H1 (cell line): ENCODE measurements at regions not wholly inside any gene's neighbourhood (a gene's known extent, or its start where the extent isn't known, plus 50 kb on each side); places are given as distances from the start of the nearest gene placed in this dataset.

Experiments used
- CTCF ChIA-PET: fragments of 300-600 bp; sonication (Branson Sonifier 250); formaldehyde crosslinking; loops from one replicate; lab custom pipeline; 2021; ENCODE audit not compliant: partially characterized antibody; lab: Charles Lee
- POLR2A ChIA-PET: fragments of 300-600 bp; sonication (Branson Sonifier 250); formaldehyde crosslinking; loops from one replicate; lab custom pipeline; 2021; ENCODE audit warnings: inconsistent platforms; ENCODE audit not compliant: partially characterized antibody; lab: Charles Lee
- DNase-seq, 2 experiments: peaks; one replicate each; pipeline versions ENCODE4 v3.0.0 to v3.0.0-alpha.2; 2010 to 2022; ENCODE audit warnings: low spot score in 2 of 2, low read depth in 1 of 2, mixed read lengths in 1 of 2
- FAIRE-seq: peaks from 2 replicates; lab custom pipeline; 2011; peaks lifted over from hg19 to GRCh38; lab: Jason Lieb, UNC
- H2AFZ ChIP-seq: 2 replicates; pipeline ENCODE4 v1.8.1; 2012; ENCODE audit warnings: low read length, inconsistent platforms
- H2AK5ac ChIP-seq: 2 replicates; pipeline ENCODE4 v1.6.1; 2013; ENCODE audit warnings: low read depth, low read length
- H2BK120ac ChIP-seq: replicated peaks from 2 replicates; pipeline ENCODE3; 2013; ENCODE audit warnings: low read depth, low read length, inconsistent platforms
- H2BK12ac ChIP-seq: 2 replicates; pipeline ENCODE4 v1.6.1; 2013; ENCODE audit warnings: low read depth, low read length
- H2BK15ac ChIP-seq: 2 replicates; pipeline ENCODE4 v1.6.1; 2013; ENCODE audit warnings: low read length
- H2BK20ac ChIP-seq: 2 replicates; pipeline ENCODE4 v1.6.1; 2013; ENCODE audit warnings: low read length
- H2BK5ac ChIP-seq: 2 replicates; pipeline ENCODE4 v1.6.1; 2013; ENCODE audit warnings: low read depth, low read length
- H3K14ac ChIP-seq: 2 replicates; pipeline ENCODE4 v1.6.1; 2013; ENCODE audit warnings: inconsistent platforms; ENCODE audit not compliant: insufficient read length
- H3K18ac ChIP-seq: 2 replicates; pipeline ENCODE4 v1.6.1; 2013; ENCODE audit warnings: low read length; ENCODE audit errors: extremely low read depth
- H3K23ac ChIP-seq: 2 replicates; pipeline ENCODE4 v1.6.1; 2013; ENCODE audit warnings: inconsistent platforms; ENCODE audit not compliant: insufficient read length
- H3K23me2 ChIP-seq: 2 replicates; pipeline ENCODE4 v1.6.1; 2013; ENCODE audit warnings: low read depth, low read length
- H3K27ac ChIP-seq: 2 replicates; pipeline ENCODE4 v1.6.1; 2011; ENCODE audit warnings: low read depth, low read length, inconsistent platforms
- H3K27me3 ChIP-seq, 4 experiments: replicated peaks in 1 of 4; 1 replicate in 1 of 4; 2 replicates in 3 of 4; pipeline versions ENCODE4 v1.6.1 to v1.8.1; 2011 to 2013; ENCODE audit warnings: low read length in 3 of 4, mild to moderate bottlenecking in 3 of 4, inconsistent platforms in 2 of 4, mixed read lengths in 2 of 4, moderate library complexity in 1 of 4; ENCODE audit not compliant: control insufficient read depth in 3 of 4, insufficient read depth in 3 of 4; ENCODE audit errors: extremely low read depth in 1 of 4
- H3K36me3 ChIP-seq, 4 experiments: 2 replicates each; pipeline versions ENCODE4 v1.6.1 to v1.8.1; 2011 to 2013; ENCODE audit warnings: mild to moderate bottlenecking in 4 of 4, low read length in 3 of 4, moderate library complexity in 2 of 4, control low read depth in 1 of 4, inconsistent platforms in 1 of 4; ENCODE audit not compliant: insufficient read depth in 4 of 4, control insufficient read depth in 2 of 4
- H3K4ac ChIP-seq: replicated peaks from 2 replicates; pipeline ENCODE3; 2013; ENCODE audit warnings: low read length, low read depth, mixed read lengths, inconsistent platforms; ENCODE audit not compliant: insufficient read length
- H3K4me1 ChIP-seq, 4 experiments: replicated peaks in 1 of 4; 1 replicate in 1 of 4; 2 replicates in 3 of 4; pipeline versions ENCODE4 v1.6.1 to v1.8.1; 2011 to 2013; ENCODE audit warnings: low read length in 3 of 4, inconsistent platforms in 2 of 4, mixed read lengths in 1 of 4; ENCODE audit not compliant: insufficient read depth in 4 of 4, control insufficient read depth in 3 of 4
- H3K4me2 ChIP-seq, 2 experiments: 2 replicates each; pipeline versions ENCODE4 v1.6.1 to v1.8.1; 2011 to 2013; ENCODE audit warnings: low read depth in 2 of 2, low read length in 2 of 2, control low read depth in 1 of 2, inconsistent platforms in 1 of 2, mild to moderate bottlenecking in 1 of 2; ENCODE audit not compliant: insufficient read depth in 1 of 2
- H3K4me3 ChIP-seq, 4 experiments: fragments of 200-600, 300-600 bp in 1 of 4; sonication (generic), shearing (Covaris generic), sonication (Bioruptor Twin) in 1 of 4; 2 replicates each; pipeline versions ENCODE4 v1.5.1 to v1.8.1; 2011 to 2016; ENCODE audit warnings: low read length in 4 of 4, low read depth in 3 of 4, control low read depth in 2 of 4, inconsistent platforms in 2 of 4, mild to moderate bottlenecking in 2 of 4, mixed read lengths in 1 of 4, moderate library complexity in 1 of 4; ENCODE audit not compliant: insufficient read depth in 2 of 4; ENCODE audit errors: extremely low read depth in 1 of 4
- H3K56ac ChIP-seq: replicated peaks from 2 replicates; pipeline ENCODE3; 2013; ENCODE audit warnings: low read depth, mild to moderate bottlenecking, mixed read lengths, low read length, inconsistent platforms; ENCODE audit not compliant: insufficient read length
- H3K79me1 ChIP-seq: 2 replicates; pipeline ENCODE4 v1.6.1; 2013; ENCODE audit warnings: low read depth, low read length, control low read depth
- H3K79me2 ChIP-seq, 2 experiments: 2 replicates each; pipeline versions ENCODE4 v1.6.1 to v1.8.1; 2012 to 2013; ENCODE audit warnings: low read length in 2 of 2, mild to moderate bottlenecking in 2 of 2, inconsistent platforms in 1 of 2; ENCODE audit not compliant: insufficient read depth in 2 of 2, control insufficient read depth in 1 of 2
- H3K9ac ChIP-seq, 4 experiments: replicated peaks in 1 of 4; 1 replicate in 1 of 4; 2 replicates in 3 of 4; pipeline versions ENCODE4 v1.6.1 to v1.8.1; 2011 to 2013; ENCODE audit warnings: low read depth in 3 of 4, low read length in 3 of 4, control low read depth in 2 of 4, mild to moderate bottlenecking in 2 of 4, moderate library complexity in 2 of 4, inconsistent platforms in 1 of 4; ENCODE audit errors: extremely low read depth in 1 of 4
- H3K9me3 ChIP-seq, 2 experiments: 2 replicates each; pipeline versions ENCODE4 v1.6.1 to v1.8.1; 2012 to 2013; ENCODE audit warnings: mild to moderate bottlenecking in 2 of 2, moderate library complexity in 2 of 2, control low read depth in 1 of 2, inconsistent platforms in 1 of 2, low read depth in 1 of 2, low read length in 1 of 2, mixed read lengths in 1 of 2; ENCODE audit not compliant: insufficient read depth in 2 of 2
- H4K20me1 ChIP-seq, 2 experiments: replicated peaks in 1 of 2; 2 replicates each; pipeline versions ENCODE3 to v1.8.1; 2011 to 2013; ENCODE audit warnings: inconsistent platforms in 2 of 2, low read length in 2 of 2, mild to moderate bottlenecking in 1 of 2; ENCODE audit not compliant: insufficient read depth in 2 of 2, control insufficient read depth in 1 of 2
- H4K5ac ChIP-seq: 2 replicates; pipeline ENCODE4 v1.6.1; 2013; ENCODE audit warnings: low read length, low read depth, mixed read lengths, inconsistent platforms; ENCODE audit not compliant: insufficient read length
- H4K8ac ChIP-seq: 2 replicates; pipeline ENCODE4 v1.8.0; 2013; ENCODE audit warnings: mild to moderate bottlenecking, moderate library complexity, low read length, inconsistent platforms; ENCODE audit not compliant: insufficient read depth; ENCODE audit errors: extremely low read depth
- H4K91ac ChIP-seq: replicated peaks from 2 replicates; pipeline ENCODE3; 2013; ENCODE audit warnings: low read length, mixed read lengths, inconsistent platforms; ENCODE audit not compliant: insufficient read length
- ASH2L ChIP-seq: fragments of 200-600, 300-600 bp; sonication (generic); IDR thresholded peaks from one replicate; pipeline ENCODE4 v1.7.1; 2017; ENCODE audit warnings: low read length
- BRCA1 ChIP-seq: IDR thresholded peaks from 2 replicates; pipeline ENCODE4 v1.6.1; 2012; ENCODE audit warnings: low read depth, low read length, improper control_type of control experiment
- CEBPB ChIP-seq: IDR thresholded peaks from 2 replicates; pipeline ENCODE4 v1.6.1; 2012; ENCODE audit warnings: low read depth, low read length
- CHD2 ChIP-seq: IDR thresholded peaks from 2 replicates; pipeline ENCODE4 v1.6.1; 2012; ENCODE audit warnings: low read length, improper control_type of control experiment
- HDAC2 ChIP-seq, 2 experiments: fragments of 300-600 bp in 1 of 2; sonication (generic) in 1 of 2; IDR thresholded peaks; 2 replicates each; pipeline ENCODE4 v1.6.1; 2011 to 2012; ENCODE audit warnings: low read depth in 2 of 2, low read length in 2 of 2, mild to moderate bottlenecking in 2 of 2, moderate library complexity in 2 of 2, borderline replicate concordance in 1 of 2, inconsistent platforms in 1 of 2
- NANOG ChIP-seq: IDR thresholded peaks from 2 replicates; pipeline ENCODE4 v1.6.1; 2011; ENCODE audit warnings: low read length, low read depth, mild to moderate bottlenecking, inconsistent platforms; ENCODE audit not compliant: insufficient read depth, poor library complexity, severe bottlenecking
- RBBP5 ChIP-seq: IDR thresholded peaks from 2 replicates; pipeline ENCODE4 v1.7.1; 2012; ENCODE audit warnings: low read depth, mild to moderate bottlenecking, inconsistent platforms, low read length, moderate library complexity, borderline replicate concordance
- RNF2 ChIP-seq: fragments of 200-900, 300-1000 bp; sonication (generic); IDR thresholded peaks from 2 replicates; pipeline ENCODE4 v1.7.1; 2016; ENCODE audit warnings: borderline replicate concordance, low read depth, mild to moderate bottlenecking, antibody characterized with exemption, low read length; ENCODE audit not compliant: poor library complexity, severe bottlenecking; ENCODE audit errors: missing control alignments
- RXRA ChIP-seq: IDR thresholded peaks from 2 replicates; pipeline ENCODE4 v1.6.1; 2011; ENCODE audit warnings: low read depth, mild to moderate bottlenecking, low read length, moderate library complexity; ENCODE audit not compliant: insufficient read depth
- SIN3A ChIP-seq, 2 experiments: IDR thresholded peaks in 1 of 2; conservative IDR thresholded peaks in 1 of 2; 2 replicates each; pipeline ENCODE4 v1.6.1; 2011 to 2012; ENCODE audit warnings: low read length in 2 of 2, improper control_type of control experiment in 1 of 2, low read depth in 1 of 2, mild to moderate bottlenecking in 1 of 2
- SRF ChIP-seq: IDR thresholded peaks from 2 replicates; pipeline ENCODE4 v1.6.1; 2011; ENCODE audit warnings: mild to moderate bottlenecking, low read depth, low read length, moderate library complexity
- TBP ChIP-seq: IDR thresholded peaks from 2 replicates; pipeline ENCODE4 v1.6.1; 2011; ENCODE audit warnings: low read depth, low read length, improper control_type of control experiment
- WGBS, 2 experiments: shearing (Covaris generic) in 1 of 2; methylation state at CpG; one replicate each; pipeline versions ENCODE4 v1.1.6 to v1.1.7; 2013 to 2015; ENCODE audit warnings: low lambda C conversion rate in 2 of 2, mixed read lengths in 2 of 2, inconsistent platforms in 1 of 2, low coverage in 1 of 2, missing lambda C conversion rate in 1 of 2; ENCODE audit not compliant: insufficient replicate concordance in 2 of 2, insufficient coverage in 1 of 2, insufficient read length in 1 of 2; ENCODE audit errors: extremely low coverage in 1 of 2, missing lambda C conversion rate in 1 of 2; 5-methylcytosine and 5-hydroxymethylcytosine counted together
- TF ChIP-seq, protein P1 (sequence below): IDR thresholded peaks from 2 replicates; pipeline ENCODE4 v1.6.1; 2011; ENCODE audit warnings: low read depth, mild to moderate bottlenecking, low read length; ENCODE audit not compliant: insufficient read depth

DNA sequence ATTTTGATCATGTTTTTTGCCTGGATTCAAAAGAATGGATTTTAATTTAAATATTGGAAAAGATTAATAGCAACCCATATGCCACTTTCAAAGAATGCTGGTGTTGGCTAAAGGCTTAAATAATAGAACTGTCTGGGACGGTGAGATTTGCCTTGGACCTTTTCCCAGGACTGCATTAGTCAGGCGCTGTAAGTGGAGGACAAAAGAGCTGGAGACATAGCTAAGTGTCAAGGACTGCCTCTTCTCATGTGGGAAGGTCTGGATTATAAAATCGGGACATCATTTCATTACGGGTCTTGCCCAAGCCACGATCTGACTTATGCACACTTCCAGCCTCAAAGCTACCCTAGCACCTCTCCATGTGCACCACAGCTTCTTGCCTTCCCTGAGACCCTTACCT, 458.5 kb upstream of the DEPDC1 start:
- no peak overlapping the region for H2BK12ac ChIP-seq
- no peak for FAIRE-seq
- H2BK20ac ChIP-seq, result no peak overlapping the region
- H2AK5ac ChIP-seq, result no peak overlapping the region
- H3K79me2 ChIP-seq, result no peaks in the 10 kb centered on the region
- H3K36me3 ChIP-seq, result no peaks in the 10 kb centered on the region
- no peak overlapping the region for H3K56ac ChIP-seq
- H4K20me1 ChIP-seq, result no peaks in the 10 kb centered on the region
- no peak overlapping the region for H3K4ac ChIP-seq
- no peaks in the 10 kb centered on the region for H3K9me3 ChIP-seq
- no peak overlapping the region for H4K91ac ChIP-seq
- 85% methylated on average over 5 of the region's 5 CpGs; no CpG with 5 or more reads in 1 of the 2 experiments for WGBS, 2 experiments
- POLR2A ChIA-PET, result no interaction called here
- H4K5ac ChIP-seq, result no peak overlapping the region
- no peak overlapping the region for H2BK120ac ChIP-seq
- H3K79me1 ChIP-seq, result no peaks in the 10 kb centered on the region
- no peak overlapping the region for H3K9ac ChIP-seq
- no peak overlapping the region for H2BK5ac ChIP-seq
- no peak for DNase-seq
- no peak overlapping the region for H2AFZ ChIP-seq
- CTCF ChIA-PET, result no interaction called here
- no peak overlapping the region for H3K4me2 ChIP-seq
- H3K27me3 ChIP-seq, result no peaks in the 10 kb centered on the region
- peaks cover 0 to 3% (median 1%) of the 10 kb centered on the region in 4 experiments; a peak in 2 of 7 replicates for H3K4me1 ChIP-seq
- no peak overlapping the region for H3K27ac ChIP-seq
- no peaks in the 10 kb centered on the region; the same call in 1 of the 2 replicates for H3K23me2 ChIP-seq
- no peak overlapping the region for H3K18ac ChIP-seq
- no peak overlapping the region for H2BK15ac ChIP-seq
- H4K8ac ChIP-seq, result no peak overlapping the region
- H3K4me3 ChIP-seq, result no peak overlapping the region
- no peak overlapping the region for H3K14ac ChIP-seq
- H3K23ac ChIP-seq, result no peak overlapping the region
- TF ChIP-seq RXRA (no peak), RNF2 (no peak), RBBP5 (no peak), SRF (no peak), CEBPB (no peak), CHD2 (no peak), SIN3A (conservative IDR thresholded peaks at IDR 0.05 in 1 of 2, IDR thresholded peaks at IDR 0.05 in 1 of 2; ENCODE audit: low read depth in 1 of 2, low read length in 2 of 2) (no peak), HDAC2 (IDR thresholded peaks at IDR 0.05; ENCODE audit: borderline replicate concordance in 1 of 2, low read depth in 2 of 2, low read length in 2 of 2) (no peak), BRCA1 (no peak), ASH2L (no peak), TBP (no peak), NANOG (no peak)
- TF ChIP-seq, protein P1, sequence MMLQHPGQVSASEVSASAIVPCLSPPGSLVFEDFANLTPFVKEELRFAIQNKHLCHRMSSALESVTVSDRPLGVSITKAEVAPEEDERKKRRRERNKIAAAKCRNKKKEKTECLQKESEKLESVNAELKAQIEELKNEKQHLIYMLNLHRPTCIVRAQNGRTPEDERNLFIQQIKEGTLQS, result no peak
